Osteoblast (primary cell): ENCODE measurements at regions not wholly inside any gene's neighbourhood (a gene's known extent, or its start where the extent isn't known, plus 50 kb on each side); places are given as distances from the start of the nearest gene placed in this dataset.

ENCODE experiments used
- DNase-seq: peaks from one replicate; pipeline ENCODE4 v3.0.0; 2011; ENCODE audit warnings: low spot score, mixed read lengths; ENCODE audit not compliant: insufficient read length; ENCODE audit errors: missing footprints
- H2AFZ ChIP-seq: 2 replicates; pipeline ENCODE4 v1.6.0; 2011; ENCODE audit warnings: mild to moderate bottlenecking, low read length
- H3K27ac ChIP-seq: 2 replicates; pipeline ENCODE4 v1.5.1; 2011; ENCODE audit warnings: mild to moderate bottlenecking, low read depth, low read length, moderate library complexity
- H3K27me3 ChIP-seq: 2 replicates; pipeline ENCODE4 v1.6.0; 2012; ENCODE audit warnings: mild to moderate bottlenecking, control low read depth, inconsistent platforms, low read length, moderate library complexity; ENCODE audit not compliant: insufficient read depth
- H3K36me3 ChIP-seq: 2 replicates; pipeline ENCODE4 v1.5.1; 2011; ENCODE audit warnings: mild to moderate bottlenecking, low read length, control low read depth, moderate library complexity; ENCODE audit not compliant: insufficient read depth
- H3K4me1 ChIP-seq: 2 replicates; pipeline ENCODE4 v1.5.1; 2011; ENCODE audit warnings: mild to moderate bottlenecking, low read length, control low read depth, moderate library complexity; ENCODE audit not compliant: insufficient read depth
- H3K4me2 ChIP-seq: 2 replicates; pipeline ENCODE4 v1.6.0; 2011; ENCODE audit warnings: mild to moderate bottlenecking, low read length; ENCODE audit not compliant: insufficient read depth
- H3K4me3 ChIP-seq: fragments of 200-600 bp; sonication (generic); 3 replicates; pipeline ENCODE4 v1.5.1; 2012; ENCODE audit warnings: mild to moderate bottlenecking, low read length, inconsistent platforms; ENCODE audit not compliant: insufficient read depth
- H3K79me2 ChIP-seq: 2 replicates; pipeline ENCODE4 v1.6.0; 2012; ENCODE audit warnings: mild to moderate bottlenecking, low read length, control low read depth, inconsistent platforms; ENCODE audit not compliant: insufficient read depth
- H3K9me3 ChIP-seq: 2 replicates; pipeline ENCODE4 v1.5.1; 2011; ENCODE audit warnings: low read depth, low read length, control low read depth
- H4K20me1 ChIP-seq: 2 replicates; pipeline ENCODE4 v1.6.0; 2012; ENCODE audit warnings: mild to moderate bottlenecking, low read length, control low read depth; ENCODE audit not compliant: insufficient read depth
- TF ChIP-seq, protein P1 (sequence below): IDR thresholded peaks from 2 replicates; pipeline ENCODE4 v1.5.1; 2011; ENCODE audit warnings: mild to moderate bottlenecking, low read depth, low read length, moderate library complexity; ENCODE audit errors: extremely low read depth

DNA sequence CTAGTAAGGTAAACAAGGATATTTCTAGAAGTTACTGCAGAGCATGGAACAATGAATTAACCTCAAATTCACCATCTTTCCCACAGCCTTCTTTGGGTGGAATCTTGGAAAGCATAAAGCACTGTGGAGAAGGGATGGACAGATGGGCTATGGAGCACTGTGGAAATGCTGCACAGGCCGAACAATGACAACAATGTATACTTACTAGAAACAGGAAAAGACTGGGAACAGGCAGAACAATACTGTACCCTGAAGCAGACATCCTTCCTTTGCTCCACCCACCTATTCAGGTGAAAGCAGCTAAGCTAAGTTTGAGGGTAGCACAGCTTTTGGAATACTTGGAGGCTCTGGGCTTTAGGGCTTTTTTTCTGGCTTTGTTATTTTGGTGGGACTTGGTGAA is 250.6 kb upstream of the KLF8 start:
- Histone ChIP-seq H2AFZ (no peak overlapping the region), H3K4me3 (no peak overlapping the region), H3K27me3 (no peaks in the 10 kb centered on the region), H3K4me1 (no peaks in the 10 kb centered on the region), H3K4me2 (no peak overlapping the region), H3K79me2 (no peaks in the 10 kb centered on the region), H4K20me1 (no peaks in the 10 kb centered on the region), H3K36me3 (no peaks in the 10 kb centered on the region), H3K27ac (no peak overlapping the region), H3K9me3 (no peaks in the 10 kb centered on the region)
- TF ChIP-seq, protein P1, sequence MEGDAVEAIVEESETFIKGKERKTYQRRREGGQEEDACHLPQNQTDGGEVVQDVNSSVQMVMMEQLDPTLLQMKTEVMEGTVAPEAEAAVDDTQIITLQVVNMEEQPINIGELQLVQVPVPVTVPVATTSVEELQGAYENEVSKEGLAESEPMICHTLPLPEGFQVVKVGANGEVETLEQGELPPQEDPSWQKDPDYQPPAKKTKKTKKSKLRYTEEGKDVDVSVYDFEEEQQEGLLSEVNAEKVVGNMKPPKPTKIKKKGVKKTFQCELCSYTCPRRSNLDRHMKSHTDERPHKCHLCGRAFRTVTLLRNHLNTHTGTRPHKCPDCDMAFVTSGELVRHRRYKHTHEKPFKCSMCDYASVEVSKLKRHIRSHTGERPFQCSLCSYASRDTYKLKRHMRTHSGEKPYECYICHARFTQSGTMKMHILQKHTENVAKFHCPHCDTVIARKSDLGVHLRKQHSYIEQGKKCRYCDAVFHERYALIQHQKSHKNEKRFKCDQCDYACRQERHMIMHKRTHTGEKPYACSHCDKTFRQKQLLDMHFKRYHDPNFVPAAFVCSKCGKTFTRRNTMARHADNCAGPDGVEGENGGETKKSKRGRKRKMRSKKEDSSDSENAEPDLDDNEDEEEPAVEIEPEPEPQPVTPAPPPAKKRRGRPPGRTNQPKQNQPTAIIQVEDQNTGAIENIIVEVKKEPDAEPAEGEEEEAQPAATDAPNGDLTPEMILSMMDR, result no peak
- no peak for DNase-seq

DNA sequence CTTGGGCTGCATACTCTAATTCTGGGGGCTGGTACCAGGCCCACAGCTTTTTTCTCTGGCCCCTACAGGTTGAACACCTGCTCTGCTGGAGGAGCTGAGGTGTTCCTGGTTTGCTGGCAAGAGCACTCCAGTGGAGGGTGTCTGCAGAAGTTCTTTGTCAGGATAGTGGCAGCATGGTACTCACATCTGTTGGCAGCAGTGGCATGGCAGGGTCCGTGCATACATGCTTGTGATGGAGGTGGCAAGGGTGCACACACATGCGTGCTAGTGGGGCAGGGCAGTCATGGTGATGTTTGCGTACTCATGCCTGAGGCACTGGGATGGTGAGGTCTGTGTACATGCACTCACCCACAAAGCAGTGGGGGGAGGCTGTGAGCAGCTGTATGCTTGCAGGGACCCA is 235.5 kb upstream of the KLF8 start:
- H3K27ac ChIP-seq, result no peak overlapping the region
- H2AFZ ChIP-seq, result no peak overlapping the region
- TF ChIP-seq, protein P1, result no peak
- H3K27me3 ChIP-seq, result no peaks in the 10 kb centered on the region
- H3K79me2 ChIP-seq, result no peaks in the 10 kb centered on the region
- H3K9me3 ChIP-seq, result no peaks in the 10 kb centered on the region
- H3K4me2 ChIP-seq, result no peak overlapping the region
- H4K20me1 ChIP-seq, result no peaks in the 10 kb centered on the region
- H3K4me3 ChIP-seq, result no peak overlapping the region
- H3K4me1 ChIP-seq, result no peaks in the 10 kb centered on the region
- DNase-seq, result no peak
- H3K36me3 ChIP-seq, result no peaks in the 10 kb centered on the region

DNA sequence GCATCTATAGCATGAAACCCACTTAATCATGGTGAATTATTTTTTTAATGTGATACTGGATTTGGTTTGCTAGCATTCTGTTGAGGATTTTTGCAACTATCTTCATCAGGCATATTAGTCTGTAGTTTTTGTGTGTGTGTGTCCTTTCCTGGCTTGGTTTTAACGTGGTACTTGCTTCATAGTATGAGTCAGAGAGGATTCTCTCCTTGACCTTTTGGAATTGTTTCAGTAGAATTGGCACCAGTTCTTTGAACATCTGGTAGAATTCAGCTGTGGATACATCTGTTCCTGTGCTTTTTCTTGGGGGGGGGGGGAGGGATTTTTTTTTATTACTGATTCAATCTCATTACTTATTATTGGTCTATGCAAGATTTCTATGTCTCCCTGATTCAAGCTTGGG is 232.0 kb upstream of the KLF8 start:
- Histone ChIP-seq H3K4me3 (no peak overlapping the region), H4K20me1 (no peaks in the 10 kb centered on the region), H3K4me1 (no peaks in the 10 kb centered on the region), H3K4me2 (no peak overlapping the region), H3K36me3 (no peaks in the 10 kb centered on the region), H2AFZ (no peak overlapping the region), H3K79me2 (no peaks in the 10 kb centered on the region), H3K9me3 (no peaks in the 10 kb centered on the region), H3K27ac (no peak overlapping the region), H3K27me3 (no peaks in the 10 kb centered on the region)
- no peak for DNase-seq
- TF ChIP-seq, protein P1, result no peak

DNA sequence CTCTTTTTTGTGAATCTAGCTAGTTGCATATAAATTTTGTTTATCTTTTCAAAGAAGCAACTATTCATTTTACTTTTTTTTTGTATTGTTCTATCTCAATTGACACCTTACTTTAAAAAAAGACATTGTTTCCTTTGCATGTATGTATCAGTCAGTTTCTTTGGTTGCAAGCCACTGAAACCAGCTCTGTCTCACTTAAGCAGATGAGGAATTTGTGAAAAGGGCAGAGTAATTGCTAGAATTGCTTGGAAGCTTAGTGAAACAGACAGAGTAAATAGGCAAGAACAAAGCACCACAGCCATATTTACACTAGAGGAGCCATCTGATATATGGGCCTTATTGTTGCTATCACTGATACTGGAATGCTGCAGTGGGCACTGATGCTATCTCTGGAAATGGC is 231.4 kb upstream of the KLF8 start:
- Histone ChIP-seq H3K9me3 (no peaks in the 10 kb centered on the region), H3K27ac (no peak overlapping the region), H4K20me1 (no peaks in the 10 kb centered on the region), H3K27me3 (no peaks in the 10 kb centered on the region), H2AFZ (no peak overlapping the region), H3K4me1 (no peaks in the 10 kb centered on the region), H3K4me3 (no peak overlapping the region), H3K4me2 (no peak overlapping the region), H3K79me2 (no peaks in the 10 kb centered on the region), H3K36me3 (no peaks in the 10 kb centered on the region)
- no peak for DNase-seq
- TF ChIP-seq, protein P1, result no peak
